GM23248 (cell line): ENCODE measurements at regions not wholly inside any gene's neighbourhood (a gene's known extent, or its start where the extent isn't known, plus 50 kb on each side); places are given as distances from the start of the nearest gene placed in this dataset.

ENCODE experiments used
- DNase-seq: peaks from one replicate; pipeline ENCODE4 v3.0.0-alpha.2; 2015
- H2AFZ ChIP-seq: fragments of 200-600 bp; sonication (generic); 2 replicates; pipeline ENCODE4 v1.6.1; 2016; ENCODE audit warnings: antibody characterized with exemption
- H3F3A ChIP-seq: fragments of 200-600 bp; sonication (generic); 2 replicates; pipeline ENCODE4 v1.6.1; 2016; ENCODE audit warnings: mild to moderate bottlenecking, antibody characterized with exemption, mixed run types; ENCODE audit not compliant: insufficient read depth
- H3K27ac ChIP-seq: fragments of 200-600 bp; sonication (generic); 2 replicates; pipeline ENCODE4 v1.5.1; 2016; ENCODE audit warnings: mild to moderate bottlenecking
- H3K27me3 ChIP-seq: fragments of 200-600 bp; sonication (generic); replicated peaks from 2 replicates; pipeline ENCODE4 v1.6.1; 2016; ENCODE audit warnings: mild to moderate bottlenecking; ENCODE audit not compliant: insufficient read depth
- H3K36me3 ChIP-seq: fragments of 200-600 bp; sonication (generic); 2 replicates; pipeline ENCODE4 v1.6.1; 2016; ENCODE audit warnings: low read depth, mild to moderate bottlenecking
- H3K4me1 ChIP-seq: fragments of 200-600 bp; sonication (generic); 2 replicates; pipeline ENCODE4 v1.6.1; 2016; ENCODE audit warnings: mild to moderate bottlenecking; ENCODE audit not compliant: insufficient read depth
- H3K4me2 ChIP-seq: fragments of 200-600 bp; sonication (generic); one replicate; pipeline ENCODE4 v1.6.1; 2016; ENCODE audit warnings: mild to moderate bottlenecking; ENCODE audit not compliant: unreplicated experiment
- H3K4me3 ChIP-seq: fragments of 200-600 bp; sonication (generic); 2 replicates; pipeline ENCODE4 v1.5.1; 2016; ENCODE audit warnings: mild to moderate bottlenecking
- H3K79me2 ChIP-seq: fragments of 200-600 bp; sonication (generic); 2 replicates; pipeline ENCODE4 v1.6.1; 2016; ENCODE audit warnings: mild to moderate bottlenecking; ENCODE audit not compliant: insufficient read depth
- H3K9ac ChIP-seq: fragments of 200-600 bp; sonication (generic); 2 replicates; pipeline ENCODE4 v1.6.1; 2016; ENCODE audit warnings: mild to moderate bottlenecking
- H3K9me2 ChIP-seq: fragments of 200-600 bp; sonication (generic); 2 replicates; pipeline ENCODE4 v1.6.1; 2016; ENCODE audit warnings: mixed run types, mild to moderate bottlenecking, moderate library complexity; ENCODE audit not compliant: insufficient read depth
- H3K9me3 ChIP-seq: fragments of 200-600 bp; sonication (generic); one replicate; pipeline ENCODE4 v1.6.1; 2017; ENCODE audit warnings: low read depth
- H4K20me1 ChIP-seq: fragments of 200-600 bp; sonication (generic); 2 replicates; pipeline ENCODE4 v1.6.0; 2016; ENCODE audit not compliant: insufficient read depth
- EZH2 ChIP-seq: fragments of 200-600 bp; sonication (generic); IDR thresholded peaks from 2 replicates; pipeline ENCODE4 v1.6.1; 2018; ENCODE audit warnings: antibody characterized with exemption, mild to moderate bottlenecking; ENCODE audit not compliant: insufficient read depth, poor library complexity, severe bottlenecking
- EZH2phosphoT487 ChIP-seq: fragments of 200-600 bp; sonication (generic); IDR thresholded peaks from 2 replicates; pipeline ENCODE4 v1.6.1; 2018; ENCODE audit warnings: antibody characterized with exemption, moderate library complexity, mild to moderate bottlenecking, low read depth; ENCODE audit not compliant: insufficient read depth
- WGBS, 2 experiments: methylation state at CpG; one replicate each; pipeline ENCODE4 v1.1.6; 2015 to 2017; ENCODE audit warnings: low lambda C conversion rate in 2 of 2, low coverage in 1 of 2; ENCODE audit errors: missing lambda C conversion rate in 2 of 2; 5-methylcytosine and 5-hydroxymethylcytosine counted together
- in situ Hi-C: fragments of 300-500 bp; cut with MboI; formaldehyde crosslinking; loops from 2 replicates; pipeline ENCODE4 v1.15.0; 2020

DNA sequence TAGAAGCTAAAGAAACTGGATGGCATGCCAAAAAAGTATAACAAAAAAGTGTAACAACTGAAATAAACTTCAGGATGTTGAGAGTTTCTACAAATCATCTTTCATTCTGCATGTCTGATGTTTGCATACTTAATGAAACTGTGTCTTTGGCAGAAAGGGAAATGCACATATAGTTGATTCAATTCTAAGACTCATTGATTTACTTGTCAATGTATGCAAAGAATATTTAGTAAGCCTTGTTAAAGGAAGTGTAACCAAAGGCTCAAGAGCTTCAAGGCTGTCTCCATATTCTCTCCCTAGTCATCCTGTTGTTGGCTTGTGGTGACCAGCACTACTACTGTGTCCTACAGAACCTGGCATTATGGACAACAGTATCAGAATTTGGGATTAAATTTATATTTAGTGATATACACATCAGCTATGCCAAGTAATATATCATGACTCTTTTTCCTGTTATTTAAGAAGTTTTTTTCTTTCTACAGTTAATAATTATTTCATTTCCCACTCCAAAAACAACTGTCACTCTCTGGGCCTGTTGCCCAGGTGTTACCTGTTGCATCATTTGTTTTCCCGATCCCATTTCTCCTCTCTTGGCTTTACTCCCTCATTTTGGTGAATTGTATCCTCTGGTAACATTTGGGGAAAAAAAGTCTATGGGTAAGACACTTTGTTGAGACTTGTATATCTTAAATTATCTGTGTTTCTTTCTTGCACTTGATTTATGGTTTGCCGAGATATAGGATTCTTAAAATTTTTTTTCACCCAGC is 226.6 kb upstream of the BMPER start:
- H3K36me3 ChIP-seq: no peaks in the 10 kb centered on the region
- no peak overlapping the region for H3K9ac ChIP-seq
- H3K4me3 ChIP-seq: no peak overlapping the region
- H3K4me1 ChIP-seq: peaks cover 4% of the 10 kb centered on the region; the same call in 1 of the 2 replicates
- no peaks in the 10 kb centered on the region for H3K79me2 ChIP-seq
- in situ Hi-C loops: no loop called here
- H2AFZ ChIP-seq: no peak overlapping the region
- H3K27ac ChIP-seq: no peak overlapping the region
- no peak overlapping the region for H3K4me2 ChIP-seq
- H3K9me3 ChIP-seq: no peaks in the 10 kb centered on the region
- no peaks in the 10 kb centered on the region for H3K27me3 ChIP-seq
- 95 to 97% methylated on average over 2 of the region's 2 CpGs for WGBS, 2 experiments
- H3F3A ChIP-seq: no peaks in the 10 kb centered on the region
- no peak for TF ChIP-seq EZH2
- no peak for TF ChIP-seq EZH2phosphoT487
- H3K9me2 ChIP-seq: no peaks in the 10 kb centered on the region
- H4K20me1 ChIP-seq: no peaks in the 10 kb centered on the region
- DNase-seq: no peak

DNA sequence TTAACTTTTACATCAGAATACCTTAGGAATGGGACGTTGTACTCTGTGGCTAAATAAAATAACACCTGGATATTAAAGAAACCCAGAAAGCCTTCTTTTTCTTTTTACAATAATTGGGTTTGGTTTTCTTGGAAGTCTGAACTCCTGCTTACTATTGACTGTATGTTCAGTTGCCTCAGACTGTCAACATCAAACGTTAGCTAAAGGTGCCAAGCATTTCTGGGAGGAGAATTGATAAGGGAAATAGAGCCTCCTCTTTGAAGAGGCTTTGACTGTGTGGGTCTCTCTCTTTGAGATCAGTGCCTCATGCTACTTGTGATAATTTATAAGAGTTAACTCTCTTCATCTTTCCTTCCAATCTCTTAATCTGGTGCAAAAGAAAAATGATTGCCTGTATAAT is 224.7 kb upstream of the BMPER start:
- Histone ChIP-seq H3K4me3 (no peak overlapping the region), H3K27ac (no peak overlapping the region), H3K9ac (no peak overlapping the region), H3K9me3 (no peaks in the 10 kb centered on the region), H3K79me2 (no peaks in the 10 kb centered on the region), H3K27me3 (no peaks in the 10 kb centered on the region), H3K36me3 (no peaks in the 10 kb centered on the region), H3K4me1 (peaks cover 4% of the 10 kb centered on the region; the same call in 1 of the 2 replicates), H3K4me2 (no peak overlapping the region), H3K9me2 (no peaks in the 10 kb centered on the region), H4K20me1 (no peaks in the 10 kb centered on the region), H3F3A (no peaks in the 10 kb centered on the region), H2AFZ (no peak overlapping the region)
- no peak for TF ChIP-seq EZH2phosphoT487
- TF ChIP-seq EZH2: no peak
- WGBS, 2 experiments: 85 to 93% methylated on average over 2 of the region's 2 CpGs
- in situ Hi-C loops: no loop called here
- DNase-seq: no peak

DNA sequence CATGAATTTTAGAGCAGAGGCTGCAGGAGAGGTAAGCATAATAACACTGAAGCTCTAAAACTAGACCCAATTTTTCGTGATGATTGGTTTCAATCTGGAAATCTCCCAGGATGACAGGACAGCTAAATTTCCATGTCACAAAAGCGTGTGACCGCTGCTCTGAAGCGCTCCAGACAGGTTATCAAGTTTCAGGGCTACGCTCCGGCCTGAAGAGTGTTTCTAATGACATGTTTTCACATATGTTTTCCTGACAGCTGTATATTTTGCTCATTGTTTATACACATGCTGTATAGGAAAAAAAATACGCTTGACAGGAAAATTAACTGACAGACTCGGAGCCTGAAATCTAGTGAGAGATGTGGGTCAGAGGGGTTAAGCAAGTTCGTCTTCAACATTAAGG is 219.8 kb upstream of the BMPER start:
- Histone ChIP-seq H3K4me1 (no peaks in the 10 kb centered on the region), H3K4me2 (no peak overlapping the region), H3K27me3 (no peaks in the 10 kb centered on the region), H3K4me3 (no peak overlapping the region), H4K20me1 (no peaks in the 10 kb centered on the region), H3K79me2 (no peaks in the 10 kb centered on the region), H3K36me3 (no peaks in the 10 kb centered on the region), H3K9me3 (no peaks in the 10 kb centered on the region), H3K9me2 (no peaks in the 10 kb centered on the region), H3K9ac (no peak overlapping the region), H3K27ac (no peak overlapping the region), H2AFZ (no peak overlapping the region), H3F3A (no peaks in the 10 kb centered on the region)
- 84 to 89% methylated on average over 9 of the region's 9 CpGs for WGBS, 2 experiments
- TF ChIP-seq EZH2 (no peak), EZH2phosphoT487 (no peak)
- DNase-seq: no peak
- in situ Hi-C loops: no loop called here

DNA sequence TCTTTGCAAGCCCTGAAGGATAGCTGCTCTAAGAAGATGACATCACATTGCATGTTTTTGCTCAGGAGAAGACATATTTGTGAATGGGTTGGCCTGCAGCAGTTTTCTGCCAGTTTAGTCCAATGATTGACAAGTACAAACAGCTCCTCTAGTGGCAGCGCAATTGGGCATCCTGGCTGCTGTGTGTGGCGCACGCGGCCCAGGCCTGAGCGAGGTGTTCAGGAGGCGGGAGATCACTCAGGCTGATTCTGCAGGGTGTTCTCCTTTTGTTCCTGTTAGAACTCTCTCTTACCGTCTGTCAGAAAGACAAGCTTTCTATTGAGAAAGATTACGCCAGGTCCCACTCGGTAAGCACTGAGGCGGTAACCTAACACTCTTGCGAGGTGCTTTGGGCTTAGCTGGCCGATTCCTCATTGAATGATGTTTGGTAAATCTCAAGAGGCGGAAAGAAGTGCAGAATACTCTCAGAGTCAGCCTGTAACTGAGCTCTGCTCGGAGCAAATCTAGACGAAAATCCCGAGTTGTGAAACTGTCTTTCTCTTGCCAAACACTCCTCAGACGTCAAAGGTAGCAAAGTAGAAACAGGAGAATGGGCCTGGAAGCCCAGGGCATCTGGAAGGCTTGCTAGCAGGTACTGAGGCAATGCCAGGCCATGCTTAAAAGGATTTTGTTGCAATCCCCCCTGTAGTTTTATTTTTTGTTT is 219.2 kb upstream of the BMPER start:
- H4K20me1 ChIP-seq: no peaks in the 10 kb centered on the region
- no peak for DNase-seq
- in situ Hi-C loops: no loop called here
- H3F3A ChIP-seq: no peaks in the 10 kb centered on the region
- H2AFZ ChIP-seq: no peak overlapping the region
- no peaks in the 10 kb centered on the region for H3K36me3 ChIP-seq
- H3K27me3 ChIP-seq: no peaks in the 10 kb centered on the region
- no peaks in the 10 kb centered on the region for H3K9me2 ChIP-seq
- H3K9ac ChIP-seq: no peak overlapping the region
- no peak overlapping the region for H3K27ac ChIP-seq
- H3K79me2 ChIP-seq: no peaks in the 10 kb centered on the region
- H3K9me3 ChIP-seq: no peaks in the 10 kb centered on the region
- H3K4me3 ChIP-seq: no peak overlapping the region
- no peak overlapping the region for H3K4me2 ChIP-seq
- no peaks in the 10 kb centered on the region for H3K4me1 ChIP-seq
- no peak for TF ChIP-seq EZH2
- no peak for TF ChIP-seq EZH2phosphoT487
- 84 to 86% methylated on average over 17 of the region's 17 CpGs for WGBS, 2 experiments
